Superior temporal gyrus (tissue), 1 donor: ENCODE measurements at regions not wholly inside any gene's neighbourhood (a gene's known extent, or its start where the extent isn't known, plus 50 kb on each side); places are given as distances from the start of the nearest gene placed in this dataset.

ENCODE experiments used
- DNase-seq: peaks from one replicate; pipeline ENCODE4 v3.0.0-alpha.2; 2016; ENCODE audit errors: extremely low spot score

- DNase-seq = peak; percentile 85
Observed at GRCh38 chr5:88144219-88145001, 124.2 kb downstream of the TMEM161B start.

GRCh38 chr5:88143693-88144218, 124.9 kb downstream of the TMEM161B start:
- DNase-seq = no peak

GRCh38 chr5:88142886-88143692, 125.6 kb downstream of the TMEM161B start:
- DNase-seq = peak; percentile 79

- peak; percentile 81 for DNase-seq
Observed at GRCh38 chr5:88142636-88142885, 126.1 kb downstream of the TMEM161B start.

DNA sequence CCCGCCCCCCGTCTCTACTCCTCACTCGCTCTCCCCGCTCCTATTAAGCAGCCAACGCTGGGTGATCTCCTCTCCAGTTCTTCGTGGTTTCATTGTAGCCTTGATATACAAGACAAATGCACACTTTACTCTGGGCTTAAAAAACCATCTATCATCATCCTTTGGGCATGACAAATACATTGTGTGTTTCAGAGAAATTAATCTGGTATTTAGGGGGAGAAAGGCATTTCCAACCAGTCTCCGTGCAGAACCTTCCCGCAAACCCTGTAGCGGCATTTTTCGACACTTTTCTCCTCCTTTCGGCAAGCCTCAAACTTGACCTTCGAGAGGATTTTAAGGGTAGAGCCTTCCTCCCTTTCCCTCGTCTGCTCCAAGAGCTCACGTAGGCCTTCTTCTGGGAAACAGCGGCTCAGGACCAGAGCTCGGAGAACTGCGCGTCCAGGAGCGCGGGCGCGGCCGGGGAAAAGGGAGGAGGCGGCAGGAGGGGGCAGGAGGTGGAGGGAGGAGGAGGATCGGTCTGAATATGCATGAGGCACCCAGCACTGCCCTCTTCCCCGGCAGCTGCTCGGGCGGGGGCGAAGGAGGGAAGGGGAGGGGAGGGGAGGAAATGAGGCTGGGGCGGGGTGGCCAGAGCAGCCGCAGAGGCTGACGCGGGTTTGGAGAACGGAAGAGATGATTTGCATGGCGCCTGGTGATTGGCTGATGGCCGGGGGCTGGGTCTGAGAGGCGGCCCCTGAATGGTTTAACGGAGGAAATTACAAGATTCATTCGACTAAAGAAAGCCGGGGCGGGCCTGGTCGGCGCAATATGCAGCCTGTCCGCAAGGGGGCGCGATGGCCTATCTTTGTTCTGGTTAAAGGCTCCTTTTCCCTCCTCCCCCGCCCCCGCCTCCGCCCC, 127.5 kb downstream of the TMEM161B start:
- DNase-seq = peak; percentile 99

DNA sequence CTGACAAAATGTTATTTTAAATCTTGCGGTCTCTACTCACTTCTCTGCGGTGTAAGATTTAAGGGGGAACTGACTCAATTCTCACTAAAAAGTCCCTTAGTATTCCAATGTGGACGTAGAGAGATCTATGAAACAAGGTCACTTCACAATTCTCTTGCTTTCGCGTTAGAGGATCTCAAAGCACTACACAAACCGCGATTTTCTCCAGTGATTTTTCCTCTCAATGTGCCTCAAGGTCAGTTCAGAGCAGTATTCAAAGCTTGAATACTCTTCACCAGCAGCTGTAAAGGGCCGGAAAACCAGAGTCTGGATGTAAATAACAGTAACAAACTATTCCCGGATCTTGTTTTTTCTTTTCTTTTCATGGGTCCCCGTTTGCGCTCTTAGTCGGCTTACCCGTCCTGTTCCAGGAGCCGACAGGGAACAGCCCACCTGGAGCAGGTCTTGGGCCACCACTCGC, 128.2 kb downstream of the TMEM161B start:
- peak; percentile 85 for DNase-seq

- DNase-seq = no peak
Observed at GRCh38 chr5:88130211-88130815, 138.3 kb downstream of the TMEM161B start.

DNA sequence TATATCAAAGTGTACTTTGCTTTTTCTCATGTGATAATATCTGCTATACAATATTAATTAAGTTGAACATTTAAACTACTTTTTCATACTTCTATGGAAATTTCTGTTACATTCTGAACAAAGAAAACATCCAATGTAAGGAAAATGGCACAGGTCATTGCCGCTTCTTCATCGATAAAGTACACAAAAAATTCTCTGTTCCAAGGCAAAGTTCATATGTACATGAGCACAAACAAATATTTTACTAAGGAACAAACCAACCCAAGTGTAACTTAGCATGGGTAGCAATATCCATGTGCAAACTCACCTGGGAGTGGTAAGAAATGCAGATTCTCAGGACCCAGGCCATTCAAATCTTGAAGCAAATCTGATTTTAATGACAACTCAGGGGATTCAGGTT, 139.8 kb downstream of the TMEM161B start:
- no peak for DNase-seq

GRCh38 chr5:88119535-88120125, 149.0 kb downstream of the TMEM161B start:
- no peak for DNase-seq

- DNase-seq = no peak
Observed at GRCh38 chr5:88118179-88118578, 150.5 kb downstream of the TMEM161B start.

DNA sequence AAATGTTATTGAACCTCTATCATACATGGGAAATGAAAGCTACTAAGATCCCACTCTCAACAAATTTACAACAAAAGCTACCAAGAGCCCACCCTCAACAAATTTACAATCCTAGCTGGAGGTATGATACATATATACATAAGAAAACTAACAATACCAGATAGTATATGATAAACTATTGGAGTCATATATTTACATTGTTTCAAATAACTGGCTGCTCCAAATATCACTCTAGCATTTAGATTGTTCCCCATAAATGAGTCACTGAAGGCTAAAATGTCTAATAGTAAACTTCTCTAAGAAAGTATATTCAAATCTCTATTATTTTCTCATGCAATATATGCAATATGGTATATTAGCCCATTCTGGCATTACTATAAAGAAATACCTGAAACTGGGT, 151.1 kb downstream of the TMEM161B start:
- DNase-seq = no peak

GRCh38 chr5:88116396-88116795, 152.2 kb downstream of the TMEM161B start:
- no peak for DNase-seq

DNA sequence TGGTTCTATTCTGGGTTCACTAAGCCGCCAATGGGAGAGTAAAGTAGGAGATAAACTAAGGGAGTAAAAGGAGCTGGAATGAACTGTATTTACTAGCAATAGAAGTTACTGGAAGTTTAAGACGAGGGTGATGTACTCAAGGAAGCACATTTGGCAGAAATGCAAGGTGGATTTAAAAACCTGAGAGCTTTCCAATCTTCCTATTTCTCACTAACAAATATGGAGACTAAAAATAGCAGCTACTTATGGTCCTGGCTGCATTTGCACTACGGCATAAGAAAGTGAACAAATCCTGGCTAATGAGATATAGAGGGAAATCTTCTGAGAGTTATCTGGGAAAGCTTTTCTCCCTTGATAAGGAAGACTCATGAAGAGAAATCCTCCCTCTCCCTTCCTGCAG, 153.4 kb downstream of the TMEM161B start:
- DNase-seq = no peak

- no peak for DNase-seq
Observed at GRCh38 chr5:88113429-88113828, 155.2 kb downstream of the TMEM161B start.

DNA sequence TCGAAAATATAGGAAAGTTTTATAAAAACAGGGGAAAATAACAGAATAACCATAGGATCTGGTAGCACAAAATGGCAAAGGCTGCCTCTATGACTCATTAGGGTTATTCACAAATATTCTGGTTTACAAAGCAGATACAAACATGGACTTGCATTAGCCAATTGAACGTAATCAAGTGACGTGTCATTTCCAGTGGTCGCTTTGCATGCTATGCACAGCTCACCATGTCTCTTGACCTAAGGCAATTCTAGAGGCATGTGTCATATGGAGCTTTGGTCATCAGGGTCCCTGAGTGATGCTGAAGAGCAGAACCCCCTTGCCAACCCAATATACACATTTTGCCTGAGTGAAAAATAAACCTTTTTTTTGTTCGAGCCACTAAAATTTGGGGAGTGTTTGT, 158.8 kb downstream of the TMEM161B start:
- DNase-seq = no peak

DNA sequence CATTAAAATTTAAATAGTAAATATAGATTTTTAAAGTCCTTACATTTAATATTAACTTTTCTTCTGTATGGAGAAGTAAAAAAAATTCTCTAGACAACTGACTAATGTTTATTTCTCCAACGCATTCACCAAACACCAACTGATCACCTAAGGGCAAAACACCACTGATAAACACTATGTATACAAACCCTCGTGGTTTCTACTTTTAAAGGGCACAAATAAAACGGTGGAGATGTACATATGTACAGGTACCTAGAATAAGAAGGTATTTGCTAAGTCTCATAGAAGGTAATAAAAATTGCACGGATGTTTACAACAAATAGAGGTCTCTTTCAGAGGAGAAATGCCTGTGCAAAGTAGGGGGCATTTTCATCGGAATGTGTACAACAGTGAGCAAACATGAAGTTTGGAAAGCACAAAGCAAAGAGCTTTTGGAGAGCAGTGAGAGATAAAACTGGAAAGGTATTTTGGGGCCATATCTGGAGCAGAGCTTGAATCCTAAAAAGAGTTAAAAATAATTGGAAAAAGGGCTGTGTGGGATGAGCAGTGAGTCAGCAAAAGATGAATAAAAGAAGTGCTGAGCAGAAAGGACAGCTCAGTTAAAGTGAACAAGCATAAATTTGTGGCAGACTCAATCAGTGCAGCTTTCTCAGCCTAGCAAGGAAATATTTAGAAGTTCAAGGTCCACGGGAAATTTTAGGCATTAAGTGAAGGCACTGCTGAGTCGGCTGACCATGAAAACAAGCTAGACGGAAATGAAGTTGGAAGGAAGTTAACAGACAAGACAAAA, 160.0 kb downstream of the TMEM161B start:
- DNase-seq = peak; percentile 68

- DNase-seq = no peak
Observed at GRCh38 chr5:88094906-88095496, 173.6 kb downstream of the TMEM161B start.

GRCh38 chr5:88094403-88094802, 174.2 kb downstream of the TMEM161B start:
- no peak for DNase-seq

DNA sequence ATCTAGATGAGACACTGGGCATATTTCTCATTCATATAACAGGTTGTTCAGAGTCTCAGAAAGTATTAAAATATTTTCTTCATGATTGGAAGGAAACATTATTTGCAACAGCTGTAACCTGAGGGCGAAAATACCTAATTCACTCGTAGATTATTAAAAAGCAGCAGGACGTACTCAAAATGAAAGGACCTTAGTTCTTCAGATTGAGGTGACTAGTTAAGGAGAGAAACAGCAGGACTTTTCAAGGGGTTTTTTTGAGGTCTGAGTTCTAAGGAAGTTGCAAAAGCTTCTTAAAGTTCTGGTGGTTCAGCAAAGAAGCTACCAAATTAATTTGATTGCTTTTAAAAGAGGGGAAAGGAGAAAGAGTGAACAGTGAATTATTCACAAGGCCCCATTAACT, 174.9 kb downstream of the TMEM161B start:
- no peak for DNase-seq
